Fibroblast of lung (primary cell): ENCODE measurements at regions not wholly inside any gene's neighbourhood (a gene's known extent, or its start where the extent isn't known, plus 50 kb on each side); places are given as distances from the start of the nearest gene placed in this dataset.

Source experiments
- DNase-seq, 2 donors: peaks; one replicate each; pipeline versions ENCODE4 v3.0.0 to v3.0.0-alpha.2; 2010; ENCODE audit warnings: low read depth in 2 of 2
- H2AFZ ChIP-seq: 2 replicates; pipeline ENCODE4 v1.5.1; 2012; ENCODE audit warnings: low read length, control low read depth, inconsistent platforms
- H3K27ac ChIP-seq: 2 replicates; pipeline ENCODE4 v1.5.1; 2011; ENCODE audit warnings: low read length, control low read depth; ENCODE audit not compliant: insufficient read depth
- H3K27me3 ChIP-seq: 2 replicates; pipeline ENCODE4 v1.5.1; 2011; ENCODE audit warnings: mild to moderate bottlenecking, low read length; ENCODE audit not compliant: control insufficient read depth, insufficient read depth
- H3K36me3 ChIP-seq: 2 replicates; pipeline ENCODE4 v1.5.1; 2011; ENCODE audit warnings: low read length; ENCODE audit not compliant: control insufficient read depth, insufficient read depth
- H3K4me1 ChIP-seq: 2 replicates; pipeline ENCODE4 v1.5.1; 2011; ENCODE audit warnings: low read length; ENCODE audit not compliant: control insufficient read depth, insufficient read depth; ENCODE audit errors: extremely low read depth
- H3K4me2 ChIP-seq: 2 replicates; pipeline ENCODE4 v1.5.1; 2011; ENCODE audit warnings: low read length, control low read depth; ENCODE audit not compliant: insufficient read depth; ENCODE audit errors: extremely low read depth
- H3K4me3 ChIP-seq, 4 experiments: fragments of 200-600 bp in 1 of 4; sonication (generic) in 1 of 4; replicated peaks in 1 of 4; 2 replicates each; pipeline ENCODE4 v1.5.1; 2011 to 2016; ENCODE audit warnings: low read length in 4 of 4, low read depth in 3 of 4, mild to moderate bottlenecking in 3 of 4, control low read depth in 2 of 4, inconsistent platforms in 1 of 4, mixed read lengths in 1 of 4; ENCODE audit not compliant: insufficient read depth in 1 of 4; ENCODE audit errors: control extremely low read depth in 1 of 4
- H3K79me2 ChIP-seq: 2 replicates; pipeline ENCODE4 v1.5.1; 2012; ENCODE audit warnings: mild to moderate bottlenecking, low read length, inconsistent platforms; ENCODE audit not compliant: control insufficient read depth, insufficient read depth
- H3K9ac ChIP-seq: 2 replicates; pipeline ENCODE4 v1.5.1; 2011; ENCODE audit warnings: mild to moderate bottlenecking, low read length, control low read depth; ENCODE audit not compliant: insufficient read depth
- H3K9me3 ChIP-seq: 2 replicates; pipeline ENCODE4 v1.5.1; 2012; ENCODE audit warnings: low read depth, low read length; ENCODE audit not compliant: control insufficient read depth, insufficient read depth
- H4K20me1 ChIP-seq: 2 replicates; pipeline ENCODE4 v1.5.1; 2011; ENCODE audit warnings: low read length; ENCODE audit not compliant: control insufficient read depth, insufficient read depth; ENCODE audit errors: extremely low read depth
- CTCF ChIP-seq, 2 donors: IDR thresholded peaks in 1 of 2; conservative IDR thresholded peaks in 1 of 2; 1 replicate in 1 of 2; 2 replicates in 1 of 2; pipeline ENCODE4 v1.5.1; 2011 to 2012; ENCODE audit warnings: low read length in 2 of 2, control low read depth in 1 of 2, inconsistent platforms in 1 of 2, low read depth in 1 of 2, mild to moderate bottlenecking in 1 of 2
- EZH2 ChIP-seq: IDR thresholded peaks from 2 replicates; pipeline ENCODE4 v1.5.1; 2012; ENCODE audit warnings: low read length, control low read depth, mild to moderate bottlenecking; ENCODE audit errors: missing control alignments

- H3K36me3 ChIP-seq, result no peaks in the 10 kb centered on the region
- no peak overlapping the region for H3K9ac ChIP-seq
- H3K9me3 ChIP-seq, result no peaks in the 10 kb centered on the region
- no peaks in the 10 kb centered on the region for H4K20me1 ChIP-seq
- DNase-seq, result peak in 1 of 2 donors; percentile 88
- H3K27ac ChIP-seq, result no peak overlapping the region
- no peaks in the 10 kb centered on the region for H3K4me1 ChIP-seq
- H3K27me3 ChIP-seq, result no peaks in the 10 kb centered on the region
- H3K4me2 ChIP-seq, result no peak overlapping the region
- no peak overlapping the region for H2AFZ ChIP-seq
- H3K79me2 ChIP-seq, result no peaks in the 10 kb centered on the region
- TF ChIP-seq CTCF (conservative IDR thresholded peaks at IDR 0.05 in 1 of 2, IDR thresholded peaks at IDR 0.05 in 1 of 2; ENCODE audit: low read depth in 1 of 2, low read length in 2 of 2), result no peak
- TF ChIP-seq EZH2, result no peak
- no peak overlapping the region for H3K4me3 ChIP-seq
Observed at GRCh38 chr6:98124171-98124570, 710.2 kb upstream of the POU3F2 start.

- no peak for TF ChIP-seq CTCF (conservative IDR thresholded peaks at IDR 0.05 in 1 of 2, IDR thresholded peaks at IDR 0.05 in 1 of 2; ENCODE audit: low read depth in 1 of 2, low read length in 2 of 2)
- no peak for TF ChIP-seq EZH2
- H2AFZ ChIP-seq, result no peak overlapping the region
- H3K79me2 ChIP-seq, result no peaks in the 10 kb centered on the region
- H3K27me3 ChIP-seq, result no peaks in the 10 kb centered on the region
- no peak overlapping the region for H3K4me3 ChIP-seq
- no peaks in the 10 kb centered on the region for H3K36me3 ChIP-seq
- no peaks in the 10 kb centered on the region for H3K4me1 ChIP-seq
- no peak overlapping the region for H3K27ac ChIP-seq
- H4K20me1 ChIP-seq, result no peaks in the 10 kb centered on the region
- H3K9ac ChIP-seq, result no peak overlapping the region
- no peak for DNase-seq
- no peak overlapping the region for H3K4me2 ChIP-seq
- no peaks in the 10 kb centered on the region for H3K9me3 ChIP-seq
Observed at GRCh38 chr6:98131290-98131990, 702.9 kb upstream of the POU3F2 start.

GRCh38 chr6:98136333-98136732 is 698.0 kb upstream of the POU3F2 start:
- H4K20me1 ChIP-seq, result no peaks in the 10 kb centered on the region
- no peaks in the 10 kb centered on the region for H3K9me3 ChIP-seq
- no peak overlapping the region for H2AFZ ChIP-seq
- no peaks in the 10 kb centered on the region for H3K79me2 ChIP-seq
- DNase-seq, result no peak
- no peaks in the 10 kb centered on the region for H3K4me1 ChIP-seq
- no peaks in the 10 kb centered on the region for H3K27me3 ChIP-seq
- TF ChIP-seq EZH2, result no peak
- TF ChIP-seq CTCF (conservative IDR thresholded peaks at IDR 0.05 in 1 of 2, IDR thresholded peaks at IDR 0.05 in 1 of 2; ENCODE audit: low read depth in 1 of 2, low read length in 2 of 2), result no peak
- H3K4me2 ChIP-seq, result no peak overlapping the region
- H3K36me3 ChIP-seq, result no peaks in the 10 kb centered on the region
- H3K27ac ChIP-seq, result no peak overlapping the region
- H3K9ac ChIP-seq, result no peak overlapping the region
- H3K4me3 ChIP-seq, result no peak overlapping the region
